Vagina (tissue), 2 donors: ENCODE measurements at regions not wholly inside any gene's neighbourhood (a gene's known extent, or its start where the extent isn't known, plus 50 kb on each side); places are given as distances from the start of the nearest gene placed in this dataset.

Source experiments
- POLR2A ChIP-seq, 2 donors: fragments of 450-650 bp; IDR thresholded peaks; one replicate each; pipeline ENCODE4 v1.6.1; 2017; ENCODE audit warnings: antibody characterized with exemption in 2 of 2, mild to moderate bottlenecking in 2 of 2, moderate library complexity in 2 of 2
- TF ChIP-seq, protein P1 (sequence below), 3 experiments: fragments of 450-650 bp in 2 of 3; fragments of 200-600 bp in 1 of 3; sonication (generic) in 1 of 3; IDR thresholded peaks; one replicate each; pipeline ENCODE4 v1.5.1; 2017 to 2019; ENCODE audit warnings: antibody characterized with exemption in 3 of 3, mild to moderate bottlenecking in 2 of 3, moderate library complexity in 2 of 3

DNA sequence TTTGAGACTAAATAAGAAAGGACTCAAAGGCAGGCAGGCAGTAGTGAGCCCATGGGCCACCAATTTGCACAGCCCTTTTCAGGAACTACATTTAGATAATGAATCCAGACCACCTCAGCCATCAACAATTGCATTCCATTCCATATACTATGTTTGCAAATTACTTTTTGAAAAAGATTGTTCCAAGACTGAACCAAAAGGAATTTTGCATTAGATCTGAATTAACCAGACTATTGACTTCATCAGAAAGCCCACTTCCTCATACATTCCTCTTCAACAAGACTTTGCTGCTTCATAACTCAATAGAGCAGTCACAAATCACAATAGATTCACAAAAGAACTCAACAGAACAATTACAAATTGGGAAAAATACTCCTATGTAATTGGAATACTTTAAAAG lies 229.1 kb downstream of the SIM1 start:
- TF ChIP-seq, protein P1, sequence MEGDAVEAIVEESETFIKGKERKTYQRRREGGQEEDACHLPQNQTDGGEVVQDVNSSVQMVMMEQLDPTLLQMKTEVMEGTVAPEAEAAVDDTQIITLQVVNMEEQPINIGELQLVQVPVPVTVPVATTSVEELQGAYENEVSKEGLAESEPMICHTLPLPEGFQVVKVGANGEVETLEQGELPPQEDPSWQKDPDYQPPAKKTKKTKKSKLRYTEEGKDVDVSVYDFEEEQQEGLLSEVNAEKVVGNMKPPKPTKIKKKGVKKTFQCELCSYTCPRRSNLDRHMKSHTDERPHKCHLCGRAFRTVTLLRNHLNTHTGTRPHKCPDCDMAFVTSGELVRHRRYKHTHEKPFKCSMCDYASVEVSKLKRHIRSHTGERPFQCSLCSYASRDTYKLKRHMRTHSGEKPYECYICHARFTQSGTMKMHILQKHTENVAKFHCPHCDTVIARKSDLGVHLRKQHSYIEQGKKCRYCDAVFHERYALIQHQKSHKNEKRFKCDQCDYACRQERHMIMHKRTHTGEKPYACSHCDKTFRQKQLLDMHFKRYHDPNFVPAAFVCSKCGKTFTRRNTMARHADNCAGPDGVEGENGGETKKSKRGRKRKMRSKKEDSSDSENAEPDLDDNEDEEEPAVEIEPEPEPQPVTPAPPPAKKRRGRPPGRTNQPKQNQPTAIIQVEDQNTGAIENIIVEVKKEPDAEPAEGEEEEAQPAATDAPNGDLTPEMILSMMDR (IDR thresholded peaks at IDR 0.05): no peak
- TF ChIP-seq POLR2A (IDR thresholded peaks at IDR 0.05): no peak
